ENCODE measurements at regions not wholly inside any gene's neighbourhood (a gene's known extent, or its start where the extent isn't known, plus 50 kb on each side); places are given as distances from the start of the nearest gene placed in this dataset.
"Not testable (repeated sequence)": the region's sequence is repeated elsewhere in the genome, so short reads cannot be mapped to it uniquely, and the experiment has no call there.

DNA sequence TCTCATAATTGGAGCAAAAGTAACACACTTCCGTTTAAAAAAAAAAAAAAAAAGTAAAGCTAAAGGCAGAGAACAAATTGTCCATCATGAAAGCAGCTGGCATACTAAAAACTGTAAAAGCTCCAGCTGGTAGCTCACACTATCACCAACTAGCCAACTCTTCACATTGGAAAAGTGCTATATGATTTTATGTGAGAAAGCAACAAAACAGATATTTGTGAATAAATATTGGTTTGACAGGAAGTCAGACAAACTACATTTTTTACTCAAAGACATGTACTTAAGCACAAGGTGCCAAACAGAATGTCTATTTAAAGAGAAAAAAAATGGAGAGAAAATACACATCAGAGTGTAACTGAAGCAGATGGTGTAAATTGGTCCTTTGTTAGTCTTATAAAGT, 231.2 kb upstream of the CADM2 start:
- BruUV-seq (replicated peaks) = no TSS peak
- CTCF ChIA-PET = interaction anchor here (0.6 kb wide), 1 partner anchor 57 kb away, joined by 3 read pairs; no protein-coding TSS in a partner anchor
- TF ChIP-seq, protein P1, sequence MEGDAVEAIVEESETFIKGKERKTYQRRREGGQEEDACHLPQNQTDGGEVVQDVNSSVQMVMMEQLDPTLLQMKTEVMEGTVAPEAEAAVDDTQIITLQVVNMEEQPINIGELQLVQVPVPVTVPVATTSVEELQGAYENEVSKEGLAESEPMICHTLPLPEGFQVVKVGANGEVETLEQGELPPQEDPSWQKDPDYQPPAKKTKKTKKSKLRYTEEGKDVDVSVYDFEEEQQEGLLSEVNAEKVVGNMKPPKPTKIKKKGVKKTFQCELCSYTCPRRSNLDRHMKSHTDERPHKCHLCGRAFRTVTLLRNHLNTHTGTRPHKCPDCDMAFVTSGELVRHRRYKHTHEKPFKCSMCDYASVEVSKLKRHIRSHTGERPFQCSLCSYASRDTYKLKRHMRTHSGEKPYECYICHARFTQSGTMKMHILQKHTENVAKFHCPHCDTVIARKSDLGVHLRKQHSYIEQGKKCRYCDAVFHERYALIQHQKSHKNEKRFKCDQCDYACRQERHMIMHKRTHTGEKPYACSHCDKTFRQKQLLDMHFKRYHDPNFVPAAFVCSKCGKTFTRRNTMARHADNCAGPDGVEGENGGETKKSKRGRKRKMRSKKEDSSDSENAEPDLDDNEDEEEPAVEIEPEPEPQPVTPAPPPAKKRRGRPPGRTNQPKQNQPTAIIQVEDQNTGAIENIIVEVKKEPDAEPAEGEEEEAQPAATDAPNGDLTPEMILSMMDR (IDR thresholded peaks at IDR 0.05; ENCODE audit: unreplicated experiment) = no peak
- Mint-ChIP-seq H3K4me1 (ENCODE audit: low read depth, unreplicated experiment) (no peaks in the 10 kb centered on the region), H3K27me3 (ENCODE audit: unreplicated experiment) (no peaks in the 10 kb centered on the region), H3K9me3 (ENCODE audit: low read depth, unreplicated experiment) (no peaks in the 10 kb centered on the region), H3K36me3 (ENCODE audit: insufficient read depth, unreplicated experiment) (no peaks in the 10 kb centered on the region), H3K27ac (ENCODE audit: unreplicated experiment) (no peak overlapping the region), H3K4me3 (ENCODE audit: low read depth, unreplicated experiment) (no peak overlapping the region)
- no peak for DNase-seq
- intact Hi-C loops (cut with micrococcal nuclease; ENCODE audit: unreplicated experiment) = loop anchor here (5.0 kb wide), 1 partner anchor 620 kb away; no protein-coding TSS in a partner anchor

GRCh38 chr3:84734731-84735130, 224.1 kb upstream of the CADM2 start:
- DNase-seq; H3K36me3 Mint-ChIP-seq (ENCODE audit: insufficient read depth, unreplicated experiment); H3K27me3 Mint-ChIP-seq (ENCODE audit: unreplicated experiment); H3K27ac Mint-ChIP-seq (ENCODE audit: unreplicated experiment); BruUV-seq (replicated peaks); H3K4me3 Mint-ChIP-seq (ENCODE audit: low read depth, unreplicated experiment); H3K9me3 Mint-ChIP-seq (ENCODE audit: low read depth, unreplicated experiment); CTCF ChIA-PET; H3K4me1 Mint-ChIP-seq (ENCODE audit: low read depth, unreplicated experiment); intact Hi-C loops (cut with micrococcal nuclease; ENCODE audit: unreplicated experiment): not testable (repeated sequence)

- Mint-ChIP-seq H3K9me3 (ENCODE audit: low read depth, unreplicated experiment) (no peaks in the 10 kb centered on the region), H3K36me3 (ENCODE audit: insufficient read depth, unreplicated experiment) (no peaks in the 10 kb centered on the region), H3K4me3 (ENCODE audit: low read depth, unreplicated experiment) (no peak overlapping the region), H3K27ac (ENCODE audit: unreplicated experiment) (no peak overlapping the region), H3K27me3 (ENCODE audit: unreplicated experiment) (no peaks in the 10 kb centered on the region), H3K4me1 (ENCODE audit: low read depth, unreplicated experiment) (no peaks in the 10 kb centered on the region)
- TF ChIP-seq, protein P1 (IDR thresholded peaks at IDR 0.05; ENCODE audit: unreplicated experiment) = no peak
- no TSS peak for BruUV-seq (replicated peaks)
- no peak for DNase-seq
- intact Hi-C loops (cut with micrococcal nuclease; ENCODE audit: unreplicated experiment) = no loop called here
- CTCF ChIA-PET = no interaction called here
Measured at GRCh38 chr3:84738086-84738485, 220.7 kb upstream of the CADM2 start.

DNA sequence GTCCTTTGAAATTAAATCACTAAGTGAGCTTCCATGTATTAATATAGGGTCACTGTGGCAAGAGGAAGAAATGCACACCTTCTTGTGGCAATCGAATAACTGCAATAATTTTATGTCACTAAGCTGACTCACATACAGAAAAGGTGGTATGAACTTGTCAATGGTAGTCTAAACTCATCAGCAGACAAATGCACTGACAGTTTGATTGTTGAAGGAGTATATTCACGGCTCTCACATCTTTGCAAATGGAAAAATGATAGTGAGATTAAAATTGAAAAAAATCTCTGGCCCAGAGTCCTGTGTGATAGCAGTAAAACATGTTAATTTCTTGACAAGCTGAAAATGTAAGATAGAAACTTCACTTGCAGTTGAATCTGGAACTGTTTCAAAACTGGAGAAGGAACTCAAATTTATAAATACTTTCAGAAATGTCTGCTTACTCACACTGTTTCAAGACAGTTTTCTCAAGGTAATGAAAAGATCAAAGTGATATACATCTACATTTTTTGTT, 215.8 kb upstream of the CADM2 start:
- intact Hi-C loops (cut with micrococcal nuclease; ENCODE audit: unreplicated experiment) = no loop called here

DNA sequence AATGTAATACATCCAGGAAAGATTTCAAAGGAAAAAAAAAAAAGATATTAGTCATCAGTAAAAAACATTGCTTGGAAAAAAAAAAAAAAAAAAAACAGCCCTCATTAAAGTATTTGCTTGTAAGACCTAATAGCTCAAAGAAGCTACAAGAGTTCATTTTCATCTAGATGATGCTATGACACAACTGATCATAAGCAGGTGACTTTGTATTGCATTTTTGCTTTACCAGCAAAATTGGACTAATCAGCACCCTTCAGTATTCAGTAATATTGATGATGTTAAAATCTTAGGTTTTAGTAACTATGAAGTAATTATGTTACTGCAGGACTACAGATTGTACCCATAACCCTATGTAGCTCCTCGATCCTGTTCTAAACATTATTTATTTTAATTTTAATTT, 214.7 kb upstream of the CADM2 start:
- Mint-ChIP-seq H3K9me3 (ENCODE audit: low read depth, unreplicated experiment) (no peaks in the 10 kb centered on the region), H3K36me3 (ENCODE audit: insufficient read depth, unreplicated experiment) (no peaks in the 10 kb centered on the region), H3K27ac (ENCODE audit: unreplicated experiment) (no peak overlapping the region), H3K4me3 (ENCODE audit: low read depth, unreplicated experiment) (no peak overlapping the region), H3K27me3 (ENCODE audit: unreplicated experiment) (no peaks in the 10 kb centered on the region), H3K4me1 (ENCODE audit: low read depth, unreplicated experiment) (no peaks in the 10 kb centered on the region)
- no peak for DNase-seq
- no TSS peak for BruUV-seq (replicated peaks)
- CTCF ChIA-PET = no interaction called here
- TF ChIP-seq, protein P1 (IDR thresholded peaks at IDR 0.05; ENCODE audit: unreplicated experiment) = no peak
- intact Hi-C loops (cut with micrococcal nuclease; ENCODE audit: unreplicated experiment) = no loop called here

More for the DNA sequence above, 215.8 kb upstream of the CADM2 start:
- no TSS peak for BruUV-seq (replicated peaks)
- Mint-ChIP-seq H3K4me3 (ENCODE audit: low read depth, unreplicated experiment) (no peak overlapping the region), H3K9me3 (ENCODE audit: low read depth, unreplicated experiment) (no peaks in the 10 kb centered on the region), H3K27me3 (ENCODE audit: unreplicated experiment) (no peaks in the 10 kb centered on the region), H3K27ac (ENCODE audit: unreplicated experiment) (no peak overlapping the region), H3K36me3 (ENCODE audit: insufficient read depth, unreplicated experiment) (no peaks in the 10 kb centered on the region), H3K4me1 (ENCODE audit: low read depth, unreplicated experiment) (no peaks in the 10 kb centered on the region)
- no peak for DNase-seq
- CTCF ChIA-PET = no interaction called here
- TF ChIP-seq, protein P1 (IDR thresholded peaks at IDR 0.05; ENCODE audit: unreplicated experiment) = no peak

Data from Calu3 (cell line).